Neural cell (in vitro differentiated cells): ENCODE measurements at regions not wholly inside any gene's neighbourhood (a gene's known extent, or its start where the extent isn't known, plus 50 kb on each side); places are given as distances from the start of the nearest gene placed in this dataset.

Source experiments
- H2AFZ ChIP-seq: fragments of 200-600, 300-800 bp; sonication (generic), shearing (Covaris generic); 2 replicates; pipeline ENCODE4 v1.6.0; 2014; ENCODE audit warnings: low read depth, mild to moderate bottlenecking, antibody characterized with exemption, low read length, moderate library complexity
- H3F3A ChIP-seq: fragments of 200-600 bp; shearing (Covaris generic); 2 replicates; pipeline ENCODE4 v1.6.1; 2016; ENCODE audit warnings: mild to moderate bottlenecking, moderate library complexity, mixed read lengths, antibody characterized with exemption, low read length; ENCODE audit not compliant: insufficient read depth, poor library complexity, severe bottlenecking
- H3K27ac ChIP-seq: fragments of 200-600, 300-800 bp; sonication (generic), shearing (Covaris generic); 2 replicates; pipeline ENCODE4 v1.5.1; 2014; ENCODE audit warnings: mild to moderate bottlenecking, low read length, moderate library complexity
- H3K27me3 ChIP-seq: fragments of 300-800, 200-600 bp; sonication (generic), shearing (Covaris generic); 2 replicates; pipeline ENCODE4 v1.6.0; 2014; ENCODE audit warnings: mild to moderate bottlenecking, low read depth, low read length, moderate library complexity; ENCODE audit not compliant: insufficient read depth
- H3K36me3 ChIP-seq: fragments of 300-800, 200-600 bp; sonication (generic), shearing (Covaris generic); 2 replicates; pipeline ENCODE4 v1.5.1; 2014; ENCODE audit warnings: mild to moderate bottlenecking, antibody characterized with exemption, low read length, moderate library complexity; ENCODE audit not compliant: insufficient read depth
- H3K4me2 ChIP-seq: fragments of 300-800, 200-600 bp; sonication (generic), shearing (Covaris generic); 2 replicates; pipeline ENCODE4 v1.6.0; 2014; ENCODE audit warnings: mild to moderate bottlenecking, low read length
- H3K4me3 ChIP-seq: fragments of 300-800, 200-600 bp; sonication (generic), shearing (Covaris generic); 2 replicates; pipeline ENCODE4 v1.5.1; 2014; ENCODE audit warnings: mild to moderate bottlenecking, low read length, moderate library complexity
- H3K79me2 ChIP-seq: fragments of 200-600 bp; shearing (Covaris generic); replicated peaks from 2 replicates; pipeline ENCODE4 v1.6.0; 2014; ENCODE audit warnings: mild to moderate bottlenecking, low read length, moderate library complexity; ENCODE audit not compliant: insufficient read depth
- H3K9ac ChIP-seq: fragments of 300-800, 200-600 bp; sonication (generic), shearing (Covaris generic); 2 replicates; pipeline ENCODE4 v1.6.1; 2016; ENCODE audit warnings: mild to moderate bottlenecking, low read length, mixed read lengths
- H3K9me2 ChIP-seq: fragments of 200-600 bp; shearing (Covaris generic); 2 replicates; pipeline ENCODE4 v1.6.1; 2016; ENCODE audit warnings: mild to moderate bottlenecking, low read length, mixed read lengths; ENCODE audit not compliant: insufficient read depth
- H3K9me3 ChIP-seq: fragments of 200-600, 300-800 bp; sonication (generic), shearing (Covaris generic); 2 replicates; pipeline ENCODE4 v1.6.1; 2016; ENCODE audit warnings: mild to moderate bottlenecking, mixed run types, low read length, moderate library complexity, mixed read lengths
- H4K20me1 ChIP-seq: fragments of 200-600 bp; shearing (Covaris generic); 2 replicates; pipeline ENCODE4 v1.6.1; 2016; ENCODE audit warnings: mild to moderate bottlenecking, mixed run types; ENCODE audit not compliant: insufficient read depth
- CTCF ChIP-seq: fragments of 450-650 bp; IDR thresholded peaks from 2 replicates; pipeline ENCODE4 v1.5.1; 2014; ENCODE audit warnings: antibody characterized with exemption, mild to moderate bottlenecking, moderate library complexity; ENCODE audit not compliant: poor library complexity, severe bottlenecking
- EP300 ChIP-seq: fragments of 450-650 bp; conservative IDR thresholded peaks from 2 replicates; pipeline ENCODE4 v1.6.1; 2014; ENCODE audit warnings: antibody characterized with exemption, mild to moderate bottlenecking, moderate library complexity; ENCODE audit not compliant: poor library complexity, severe bottlenecking
- EZH2 ChIP-seq: fragments of 200-600, 300-800 bp; shearing (Covaris generic), sonication (generic); IDR thresholded peaks from 2 replicates; pipeline ENCODE4 v1.6.1; 2014; ENCODE audit warnings: antibody characterized with exemption, low read length, borderline replicate concordance, mild to moderate bottlenecking; ENCODE audit not compliant: insufficient read depth, poor library complexity, severe bottlenecking
- MXI1 ChIP-seq: fragments of 450-650 bp; conservative IDR thresholded peaks from 2 replicates; pipeline ENCODE4 v1.6.1; 2014; ENCODE audit warnings: antibody characterized with exemption, mild to moderate bottlenecking; ENCODE audit not compliant: poor library complexity, severe bottlenecking
- POLR2AphosphoS5 ChIP-seq: IDR thresholded peaks from 2 replicates; pipeline ENCODE4 v1.6.1; 2012
- RAD21 ChIP-seq: fragments of 450-650 bp; conservative IDR thresholded peaks from 2 replicates; pipeline ENCODE4 v1.6.1; 2014; ENCODE audit warnings: antibody characterized with exemption, mild to moderate bottlenecking, moderate library complexity
- REST ChIP-seq: IDR thresholded peaks from 2 replicates; pipeline ENCODE4 v1.6.1; 2012; ENCODE audit warnings: borderline replicate concordance
- SMC3 ChIP-seq: fragments of 450-650 bp; conservative IDR thresholded peaks from 2 replicates; pipeline ENCODE4 v1.6.1; 2014; ENCODE audit warnings: antibody characterized with exemption, mild to moderate bottlenecking, moderate library complexity; ENCODE audit not compliant: poor library complexity
- TAF1 ChIP-seq: IDR thresholded peaks from 2 replicates; pipeline ENCODE4 v1.6.1; 2012; ENCODE audit warnings: low read depth

- TF ChIP-seq RAD21 (no peak), SMC3 (no peak), REST (no peak), EZH2 (no peak), MXI1 (no peak)
- H3K9me3 ChIP-seq, result no peaks in the 10 kb centered on the region
- H3F3A ChIP-seq, result no peaks in the 10 kb centered on the region
- no peak overlapping the region for H3K4me3 ChIP-seq
- H3K4me2 ChIP-seq, result no peak overlapping the region
- H3K9ac ChIP-seq, result no peak overlapping the region
- H3K36me3 ChIP-seq, result no peaks in the 10 kb centered on the region
- H3K79me2 ChIP-seq, result no peaks in the 10 kb centered on the region
- H3K9me2 ChIP-seq, result no peaks in the 10 kb centered on the region
- no peak overlapping the region for H3K27ac ChIP-seq
- no peaks in the 10 kb centered on the region for H4K20me1 ChIP-seq
- H3K27me3 ChIP-seq, result no peaks in the 10 kb centered on the region
- no peak overlapping the region for H2AFZ ChIP-seq
These were observed 535.1 kb upstream of the SLITRK1 start for GRCh38 chr13:84417416-84417815.

- Histone ChIP-seq H4K20me1 (no peaks in the 10 kb centered on the region), H3K27me3 (no peaks in the 10 kb centered on the region), H2AFZ (no peak overlapping the region), H3K4me3 (no peak overlapping the region), H3K4me2 (no peak overlapping the region), H3K9me3 (no peaks in the 10 kb centered on the region), H3F3A (no peaks in the 10 kb centered on the region), H3K27ac (no peak overlapping the region), H3K79me2 (no peaks in the 10 kb centered on the region), H3K9me2 (no peaks in the 10 kb centered on the region), H3K9ac (no peak overlapping the region), H3K36me3 (no peaks in the 10 kb centered on the region)
- TF ChIP-seq RAD21 (no peak), MXI1 (no peak), SMC3 (no peak), POLR2AphosphoS5 (no peak), TAF1 (no peak), CTCF (no peak), EZH2 (no peak), REST (no peak), EP300 (no peak)
These were observed 530.7 kb upstream of the SLITRK1 start for GRCh38 chr13:84413016-84413415.
